Activated T-cell treated with anti-CD3 and anti-CD28 coated beads, Interleukin-2, amount 50 U/mL, for 24 hours (primary cell): ENCODE measurements at regions not wholly inside any gene's neighbourhood (a gene's known extent, or its start where the extent isn't known, plus 50 kb on each side); places are given as distances from the start of the nearest gene placed in this dataset.

Source experiments
- DNase-seq: peaks from one replicate; pipeline ENCODE4 v3.0.0-alpha.2; 2020
- H3K27ac Mint-ChIP-seq: 2 replicates; pipeline ENCODE4 v1.8.0; 2020; ENCODE audit warnings: mild to moderate bottlenecking, mixed read lengths
- H3K27me3 Mint-ChIP-seq: 2 replicates; pipeline ENCODE4 v1.8.0; 2020; ENCODE audit warnings: mixed read lengths
- H3K36me3 Mint-ChIP-seq: 2 replicates; pipeline ENCODE4 v1.8.0; 2020; ENCODE audit warnings: low read depth, mixed read lengths
- H3K4me1 Mint-ChIP-seq: 2 replicates; pipeline ENCODE4 v1.8.0; 2020; ENCODE audit warnings: low read depth, mixed read lengths
- H3K4me3 Mint-ChIP-seq: 2 replicates; pipeline ENCODE4 v1.8.0; 2020; ENCODE audit warnings: mild to moderate bottlenecking, moderate library complexity, mixed read lengths
- H3K9me3 Mint-ChIP-seq: 2 replicates; pipeline ENCODE4 v1.8.0; 2020; ENCODE audit warnings: mixed read lengths

DNA sequence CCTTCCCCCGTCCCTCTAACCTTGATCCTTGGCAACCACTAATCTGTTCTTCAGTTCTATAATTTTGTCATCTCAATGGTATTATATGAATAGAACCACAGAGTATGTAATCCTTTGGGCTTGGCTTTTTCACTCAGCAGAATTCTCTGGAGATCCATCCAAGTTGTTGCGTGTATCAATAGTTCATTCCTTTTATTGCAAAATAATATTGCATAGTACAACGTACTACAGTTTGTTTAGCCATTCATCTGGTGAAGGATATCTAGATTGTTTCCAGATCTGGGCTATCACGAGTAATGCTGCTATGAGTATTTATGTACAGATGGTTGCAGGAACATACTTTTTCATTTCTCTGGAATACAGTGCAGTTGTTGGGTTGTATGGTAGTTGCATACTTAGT, 76.2 kb downstream of the PLXNA1 start:
- H3K4me1 Mint-ChIP-seq: no peaks in the 10 kb centered on the region
- no peak overlapping the region for H3K4me3 Mint-ChIP-seq
- peaks cover 10% of the 10 kb centered on the region for H3K9me3 Mint-ChIP-seq
- no peaks in the 10 kb centered on the region for H3K36me3 Mint-ChIP-seq
- H3K27me3 Mint-ChIP-seq: peaks cover 8% of the 10 kb centered on the region
- H3K27ac Mint-ChIP-seq: no peak overlapping the region
- no peak for DNase-seq

GRCh38 chr3:127061641-127062040, 78.7 kb downstream of the PLXNA1 start:
- Mint-ChIP-seq H3K4me1 (no peaks in the 10 kb centered on the region), H3K9me3 (peaks cover 10% of the 10 kb centered on the region), H3K27me3 (peaks cover 26% of the 10 kb centered on the region), H3K36me3 (no peaks in the 10 kb centered on the region), H3K4me3 (no peak overlapping the region), H3K27ac (no peak overlapping the region)
- DNase-seq: no peak

DNA sequence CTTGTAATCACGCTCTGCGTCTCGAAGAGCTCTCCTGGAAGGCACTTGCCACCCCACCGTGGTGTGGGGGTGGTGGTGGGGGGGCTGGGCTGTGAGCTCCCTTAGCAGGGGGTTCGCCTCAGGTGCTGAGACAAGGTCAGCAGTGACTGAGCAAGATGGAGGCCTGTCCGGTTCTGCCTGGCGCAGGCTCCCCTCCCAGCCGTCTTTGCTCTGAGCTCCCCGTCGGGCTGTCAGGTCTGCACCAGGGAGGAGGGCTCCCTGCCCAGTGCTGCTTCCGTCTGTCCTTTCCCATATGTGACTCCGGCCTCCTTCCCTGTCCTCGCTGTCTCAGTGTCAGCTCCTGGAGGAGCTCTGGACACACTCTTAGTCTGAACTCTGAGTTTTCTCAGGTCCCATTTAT, 80.0 kb downstream of the PLXNA1 start:
- Mint-ChIP-seq H3K4me3 (no peak overlapping the region), H3K4me1 (no peaks in the 10 kb centered on the region), H3K27ac (no peak overlapping the region), H3K27me3 (peaks cover 37% of the 10 kb centered on the region), H3K9me3 (peaks cover 2% of the 10 kb centered on the region), H3K36me3 (no peaks in the 10 kb centered on the region)
- no peak for DNase-seq

DNA sequence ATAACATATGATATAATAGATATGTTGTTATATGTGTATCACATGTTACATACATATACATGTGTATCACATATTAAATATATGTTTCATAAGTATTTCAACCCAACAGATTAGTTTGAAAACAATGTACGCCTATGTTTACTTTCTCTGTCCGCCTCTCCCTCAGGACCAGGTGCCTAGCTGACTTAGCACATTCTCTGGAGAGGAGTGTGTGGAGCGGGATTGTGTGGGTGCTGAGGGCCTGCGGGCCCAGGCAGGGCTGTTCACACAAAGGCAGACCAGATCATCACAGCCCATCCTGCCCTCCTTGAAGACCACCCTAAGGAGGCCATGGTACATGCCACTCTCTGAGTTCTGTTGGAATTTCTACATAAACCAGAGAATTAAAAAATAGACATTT, 81.0 kb downstream of the PLXNA1 start:
- Mint-ChIP-seq H3K9me3 (no peaks in the 10 kb centered on the region), H3K27me3 (peaks cover 38% of the 10 kb centered on the region), H3K4me3 (no peak overlapping the region), H3K4me1 (no peaks in the 10 kb centered on the region), H3K36me3 (no peaks in the 10 kb centered on the region), H3K27ac (no peak overlapping the region)
- no peak for DNase-seq

GRCh38 chr3:127064391-127065137, 81.6 kb downstream of the PLXNA1 start:
- Mint-ChIP-seq H3K27ac (no peak overlapping the region), H3K9me3 (no peaks in the 10 kb centered on the region), H3K27me3 (peaks cover 34% of the 10 kb centered on the region), H3K4me1 (no peaks in the 10 kb centered on the region), H3K4me3 (no peak overlapping the region), H3K36me3 (no peaks in the 10 kb centered on the region)
- no peak for DNase-seq

- no peaks in the 10 kb centered on the region for H3K9me3 Mint-ChIP-seq
- no peak for DNase-seq
- H3K27me3 Mint-ChIP-seq: peaks cover 34% of the 10 kb centered on the region
- H3K4me1 Mint-ChIP-seq: no peaks in the 10 kb centered on the region
- H3K27ac Mint-ChIP-seq: no peak overlapping the region
- no peak overlapping the region for H3K4me3 Mint-ChIP-seq
- H3K36me3 Mint-ChIP-seq: no peaks in the 10 kb centered on the region
These were observed 82.2 kb downstream of the PLXNA1 start for GRCh38 chr3:127065138-127065427.

GRCh38 chr3:127065561-127066290, 82.8 kb downstream of the PLXNA1 start:
- no peak for DNase-seq
- H3K27ac Mint-ChIP-seq: no peak overlapping the region
- H3K27me3 Mint-ChIP-seq: peaks cover 34% of the 10 kb centered on the region
- no peaks in the 10 kb centered on the region for H3K4me1 Mint-ChIP-seq
- no peaks in the 10 kb centered on the region for H3K9me3 Mint-ChIP-seq
- no peak overlapping the region for H3K4me3 Mint-ChIP-seq
- H3K36me3 Mint-ChIP-seq: no peaks in the 10 kb centered on the region

GRCh38 chr3:127066635-127067034, 83.7 kb downstream of the PLXNA1 start:
- Mint-ChIP-seq H3K9me3 (no peaks in the 10 kb centered on the region), H3K4me1 (no peaks in the 10 kb centered on the region), H3K4me3 (no peak overlapping the region), H3K27ac (no peak overlapping the region), H3K27me3 (peaks cover 42% of the 10 kb centered on the region), H3K36me3 (no peaks in the 10 kb centered on the region)
- no peak for DNase-seq

DNA sequence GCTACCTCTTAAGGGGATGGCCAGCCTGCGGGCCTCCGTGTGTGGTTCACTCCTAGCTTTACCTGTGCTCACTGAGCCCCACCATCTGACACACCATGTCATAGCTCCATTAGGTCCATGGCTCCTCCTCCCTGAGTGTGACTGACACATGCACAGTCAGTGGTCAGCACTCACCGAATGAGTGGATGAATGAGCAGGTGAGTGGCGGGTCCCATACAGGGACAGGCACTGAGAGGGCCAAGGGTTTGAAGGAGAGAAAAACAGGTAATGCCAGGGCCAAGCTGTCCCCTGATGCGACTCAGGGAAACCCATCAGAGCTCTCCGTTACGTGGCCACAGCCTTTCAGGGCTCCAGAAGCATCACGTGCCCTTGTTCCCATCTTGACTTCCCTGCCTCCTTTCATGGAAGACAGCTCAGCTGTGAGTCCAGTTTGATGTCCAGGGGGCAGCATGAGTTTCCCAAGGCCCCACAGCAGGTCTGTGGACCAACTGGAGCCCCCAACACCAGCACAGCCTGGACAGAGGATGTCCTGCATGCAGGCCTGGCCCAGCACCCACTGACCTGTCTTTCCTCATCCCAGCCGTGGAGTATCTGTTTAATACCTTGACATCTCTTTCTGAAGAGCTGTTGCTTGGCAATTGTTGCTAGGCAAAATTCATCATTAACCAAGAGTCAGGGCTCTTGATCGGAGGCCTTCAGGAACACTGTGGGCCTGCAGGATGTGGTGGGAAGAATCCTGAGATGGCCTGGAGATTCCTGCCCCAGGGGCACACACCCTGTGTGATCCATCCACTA, 84.4 kb downstream of the PLXNA1 start:
- H3K36me3 Mint-ChIP-seq: no peaks in the 10 kb centered on the region
- no peak overlapping the region for H3K27ac Mint-ChIP-seq
- H3K27me3 Mint-ChIP-seq: peaks cover 42% of the 10 kb centered on the region
- H3K4me1 Mint-ChIP-seq: no peaks in the 10 kb centered on the region
- no peak for DNase-seq
- no peaks in the 10 kb centered on the region for H3K9me3 Mint-ChIP-seq
- no peak overlapping the region for H3K4me3 Mint-ChIP-seq

- Mint-ChIP-seq H3K4me1 (no peaks in the 10 kb centered on the region), H3K4me3 (no peak overlapping the region), H3K27ac (no peak overlapping the region), H3K27me3 (peaks cover 39% of the 10 kb centered on the region), H3K36me3 (no peaks in the 10 kb centered on the region), H3K9me3 (no peaks in the 10 kb centered on the region)
- no peak for DNase-seq
These were observed 85.3 kb downstream of the PLXNA1 start for GRCh38 chr3:127068111-127068810.

- Mint-ChIP-seq H3K36me3 (no peaks in the 10 kb centered on the region), H3K4me3 (no peak overlapping the region), H3K27ac (no peak overlapping the region), H3K27me3 (peaks cover 39% of the 10 kb centered on the region), H3K9me3 (no peaks in the 10 kb centered on the region), H3K4me1 (no peaks in the 10 kb centered on the region)
- no peak for DNase-seq
These were observed 86.0 kb downstream of the PLXNA1 start for GRCh38 chr3:127068871-127069270.

DNA sequence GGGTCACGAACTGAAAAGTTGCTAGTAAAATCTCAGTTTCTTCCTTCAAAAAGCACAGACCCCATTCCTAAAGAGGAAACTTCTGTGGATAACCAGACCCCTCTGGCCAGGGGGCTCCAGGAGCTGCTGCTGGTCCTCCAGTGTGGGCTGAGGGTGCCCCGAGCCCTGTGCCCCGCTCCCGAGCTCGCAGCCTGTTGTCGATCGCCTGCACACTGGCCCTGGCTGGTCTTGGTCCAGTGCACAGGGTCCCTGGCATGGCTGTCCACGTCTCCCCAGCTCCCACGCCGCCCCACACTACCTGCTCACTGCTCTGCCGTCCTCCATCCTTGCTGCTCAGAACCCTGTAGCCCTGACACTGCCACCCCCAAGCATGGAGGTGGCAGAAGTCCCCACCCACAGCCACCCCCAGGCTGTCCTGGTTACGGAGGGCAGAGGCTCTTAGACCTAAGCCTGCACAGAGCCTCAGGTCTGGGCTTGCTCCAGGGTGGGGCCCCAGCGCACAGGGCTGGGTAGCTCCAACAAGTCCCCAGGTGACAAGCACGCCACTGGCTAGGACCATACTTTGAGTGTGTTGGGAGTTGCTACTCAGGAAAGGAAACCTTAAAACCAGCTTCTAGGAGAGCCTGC, 87.0 kb downstream of the PLXNA1 start:
- no peak overlapping the region for H3K27ac Mint-ChIP-seq
- no peaks in the 10 kb centered on the region for H3K9me3 Mint-ChIP-seq
- H3K4me1 Mint-ChIP-seq: no peaks in the 10 kb centered on the region
- no peak overlapping the region for H3K4me3 Mint-ChIP-seq
- H3K36me3 Mint-ChIP-seq: no peaks in the 10 kb centered on the region
- DNase-seq: no peak
- H3K27me3 Mint-ChIP-seq: peaks cover 32% of the 10 kb centered on the region

DNA sequence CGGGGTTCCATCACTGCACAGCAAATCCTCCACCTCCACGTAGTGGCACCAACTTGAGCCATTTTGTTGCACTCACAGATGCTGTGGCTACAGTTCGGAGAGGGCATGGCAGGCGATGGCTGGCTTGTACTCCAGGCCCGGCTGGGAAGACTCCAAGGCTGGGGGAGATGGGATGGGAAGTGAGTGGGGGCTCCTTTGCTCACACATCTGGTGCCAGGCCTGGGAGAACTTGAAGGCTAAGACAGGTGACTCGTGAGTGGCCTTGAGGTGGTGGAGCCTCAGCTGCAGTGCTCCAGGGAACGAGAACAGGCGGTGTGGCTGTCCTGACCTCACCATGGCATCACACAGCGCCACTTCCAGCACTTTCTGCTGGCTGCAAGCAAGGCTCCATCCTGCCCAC, 87.9 kb downstream of the PLXNA1 start:
- Mint-ChIP-seq H3K27ac (no peak overlapping the region), H3K9me3 (no peaks in the 10 kb centered on the region), H3K4me1 (peaks cover 3% of the 10 kb centered on the region), H3K27me3 (peaks cover 27% of the 10 kb centered on the region), H3K4me3 (no peak overlapping the region), H3K36me3 (no peaks in the 10 kb centered on the region)
- no peak for DNase-seq

DNA sequence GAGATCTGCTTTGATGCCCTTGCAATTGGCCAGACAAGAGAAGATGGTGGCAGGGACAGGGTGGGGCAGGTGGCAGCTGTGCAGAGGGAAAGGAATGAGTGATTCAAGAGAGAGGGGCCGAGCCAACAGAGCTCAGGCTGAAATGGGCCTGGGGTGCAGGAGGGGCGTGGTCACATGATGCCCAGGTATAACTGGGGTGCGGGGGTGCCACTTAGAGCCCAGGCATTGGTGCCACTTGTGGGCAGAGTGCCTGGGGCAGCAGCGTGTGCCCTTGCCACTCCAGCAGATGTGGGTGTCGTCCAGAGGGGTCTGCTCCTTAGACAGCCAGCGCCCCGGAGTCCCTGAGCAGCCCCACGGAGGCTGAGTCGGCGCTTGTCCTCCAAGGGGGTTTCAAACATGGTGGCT, 88.7 kb downstream of the PLXNA1 start:
- Mint-ChIP-seq H3K27ac (no peak overlapping the region), H3K9me3 (no peaks in the 10 kb centered on the region), H3K4me3 (no peak overlapping the region), H3K27me3 (peaks cover 20% of the 10 kb centered on the region), H3K36me3 (no peaks in the 10 kb centered on the region), H3K4me1 (peaks cover 3% of the 10 kb centered on the region)
- DNase-seq: no peak
